Breast epithelium (tissue), 3 donors: ENCODE measurements at regions not wholly inside any gene's neighbourhood (a gene's known extent, or its start where the extent isn't known, plus 50 kb on each side); places are given as distances from the start of the nearest gene placed in this dataset.

Experiments used
- POLR2A ChIP-seq: fragments of 450-650 bp; IDR thresholded peaks from one replicate; pipeline ENCODE4 v1.6.1; 2016; ENCODE audit warnings: antibody characterized with exemption, mild to moderate bottlenecking, moderate library complexity
- POLR2AphosphoS5 ChIP-seq, 3 donors: sonication (generic); formaldehyde crosslinking; IDR thresholded peaks; one replicate each; pipeline ENCODE4 v1.6.1; 2017; ENCODE audit warnings: antibody characterized with exemption in 3 of 3
- TF ChIP-seq, protein P1 (sequence below), 3 donors: fragments of 450-650 bp; IDR thresholded peaks; one replicate each; pipeline ENCODE4 v1.5.1; 2016 to 2017; ENCODE audit warnings: antibody characterized with exemption in 3 of 3, mild to moderate bottlenecking in 3 of 3, moderate library complexity in 3 of 3

DNA sequence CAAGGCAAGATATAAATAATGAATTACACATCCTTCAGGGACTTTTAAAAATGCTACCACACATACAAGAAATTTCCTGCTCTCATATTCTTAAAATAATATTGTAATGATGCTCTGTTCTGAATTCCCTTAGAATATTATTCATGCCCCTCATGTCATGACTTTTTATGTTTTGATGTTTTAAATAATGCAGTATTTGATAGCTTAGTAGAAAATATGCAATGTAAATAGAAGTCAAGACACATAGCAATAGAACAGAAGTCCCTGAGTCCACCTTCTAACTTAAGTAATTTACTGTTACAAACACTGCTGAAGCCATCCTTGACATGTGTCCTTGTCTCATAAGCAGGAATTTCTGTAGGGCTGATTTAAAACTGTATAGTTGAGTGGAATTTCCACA is 1071.2 kb upstream of the LCORL start:
- TF ChIP-seq POLR2A (no peak), POLR2AphosphoS5 (IDR thresholded peaks at IDR 0.05) (no peak)
- TF ChIP-seq, protein P1, sequence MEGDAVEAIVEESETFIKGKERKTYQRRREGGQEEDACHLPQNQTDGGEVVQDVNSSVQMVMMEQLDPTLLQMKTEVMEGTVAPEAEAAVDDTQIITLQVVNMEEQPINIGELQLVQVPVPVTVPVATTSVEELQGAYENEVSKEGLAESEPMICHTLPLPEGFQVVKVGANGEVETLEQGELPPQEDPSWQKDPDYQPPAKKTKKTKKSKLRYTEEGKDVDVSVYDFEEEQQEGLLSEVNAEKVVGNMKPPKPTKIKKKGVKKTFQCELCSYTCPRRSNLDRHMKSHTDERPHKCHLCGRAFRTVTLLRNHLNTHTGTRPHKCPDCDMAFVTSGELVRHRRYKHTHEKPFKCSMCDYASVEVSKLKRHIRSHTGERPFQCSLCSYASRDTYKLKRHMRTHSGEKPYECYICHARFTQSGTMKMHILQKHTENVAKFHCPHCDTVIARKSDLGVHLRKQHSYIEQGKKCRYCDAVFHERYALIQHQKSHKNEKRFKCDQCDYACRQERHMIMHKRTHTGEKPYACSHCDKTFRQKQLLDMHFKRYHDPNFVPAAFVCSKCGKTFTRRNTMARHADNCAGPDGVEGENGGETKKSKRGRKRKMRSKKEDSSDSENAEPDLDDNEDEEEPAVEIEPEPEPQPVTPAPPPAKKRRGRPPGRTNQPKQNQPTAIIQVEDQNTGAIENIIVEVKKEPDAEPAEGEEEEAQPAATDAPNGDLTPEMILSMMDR (IDR thresholded peaks at IDR 0.05), result no peak
